ENCODE measurements at regions not wholly inside any gene's neighbourhood (a gene's known extent, or its start where the extent isn't known, plus 50 kb on each side); places are given as distances from the start of the nearest gene placed in this dataset.

GRCh38 chr11:80720295-80720694 is 1279.5 kb upstream of the TENM4 start:
- TF ChIP-seq FOXM1 (IDR thresholded peaks at IDR 0.05; ENCODE audit: borderline replicate concordance) (no peak), FOXK2 (IDR thresholded peaks at IDR 0.05) (no peak), BHLHE40 (IDR thresholded peaks at IDR 0.05; ENCODE audit: borderline replicate concordance) (no peak), CTBP1 (IDR thresholded peaks at IDR 0.05; ENCODE audit: borderline replicate concordance) (no peak), PKNOX1 (IDR thresholded peaks at IDR 0.05) (no peak), FOXA1 (IDR thresholded peaks at IDR 0.05) (no peak), ZNF384 (IDR thresholded peaks at IDR 0.05) (no peak), SP1 (IDR thresholded peaks at IDR 0.05) (no peak), ELF4 (IDR thresholded peaks at IDR 0.05) (no peak), HDGF (IDR thresholded peaks at IDR 0.05; ENCODE audit: borderline replicate concordance) (no peak)
